Nephron progenitor cell (in vitro differentiated cells): ENCODE measurements at regions not wholly inside any gene's neighbourhood (a gene's known extent, or its start where the extent isn't known, plus 50 kb on each side); places are given as distances from the start of the nearest gene placed in this dataset.

Source experiments
- DNase-seq: peaks from one replicate; pipeline ENCODE4 v3.0.0; 2021
- H3K27ac Mint-ChIP-seq: 2 replicates; pipeline ENCODE4 v1.8.0; 2021; ENCODE audit warnings: mild to moderate bottlenecking, moderate library complexity, mixed read lengths
- H3K27me3 Mint-ChIP-seq: 2 replicates; pipeline ENCODE4 v1.8.0; 2021; ENCODE audit warnings: mild to moderate bottlenecking, low read depth, mixed read lengths; ENCODE audit not compliant: poor library complexity
- H3K36me3 Mint-ChIP-seq: 2 replicates; pipeline ENCODE4 v1.8.0; 2021; ENCODE audit warnings: low read depth, mixed read lengths
- H3K4me1 Mint-ChIP-seq: 2 replicates; pipeline ENCODE4 v1.8.0; 2021; ENCODE audit warnings: mixed read lengths
- H3K4me3 Mint-ChIP-seq: 2 replicates; pipeline ENCODE4 v1.8.0; 2021; ENCODE audit warnings: mild to moderate bottlenecking, moderate library complexity, mixed read lengths
- H3K9me3 Mint-ChIP-seq: 2 replicates; pipeline ENCODE4 v1.8.0; 2021; ENCODE audit warnings: mild to moderate bottlenecking, moderate library complexity, mixed read lengths
- CTCF ChIP-seq: fragments of 200-600 bp; sonication (generic); IDR thresholded peaks from 2 replicates; pipeline ENCODE4 v1.5.0; 2021; ENCODE audit warnings: antibody characterized with exemption

GRCh38 chr12:89173096-89173495 lies 179.2 kb downstream of the DUSP6 start:
- H3K4me3 Mint-ChIP-seq, result no peak overlapping the region

GRCh38 chr12:89172224-89172623 lies 180.1 kb downstream of the DUSP6 start:
- no peak overlapping the region for H3K4me3 Mint-ChIP-seq

More at GRCh38 chr12:89173096-89173495, 179.2 kb downstream of the DUSP6 start:
- Mint-ChIP-seq H3K27me3 (no peaks in the 10 kb centered on the region), H3K9me3 (peaks cover 33% of the 10 kb centered on the region), H3K4me1 (peaks cover 4% of the 10 kb centered on the region), H3K27ac (no peak overlapping the region), H3K36me3 (peaks cover 23% of the 10 kb centered on the region)
- no peak for TF ChIP-seq CTCF
- DNase-seq, result no peak

GRCh38 chr12:89169321-89169720 lies 183.0 kb downstream of the DUSP6 start:
- Mint-ChIP-seq H3K9me3 (peaks cover 33% of the 10 kb centered on the region), H3K36me3 (peaks cover 23% of the 10 kb centered on the region), H3K27me3 (no peaks in the 10 kb centered on the region), H3K4me3 (no peak overlapping the region), H3K27ac (no peak overlapping the region), H3K4me1 (peaks cover 4% of the 10 kb centered on the region)
- no peak for TF ChIP-seq CTCF
- DNase-seq, result no peak

More at GRCh38 chr12:89172224-89172623, 180.1 kb downstream of the DUSP6 start:
- Mint-ChIP-seq H3K9me3 (peaks cover 33% of the 10 kb centered on the region), H3K27me3 (no peaks in the 10 kb centered on the region), H3K4me1 (peaks cover 4% of the 10 kb centered on the region), H3K27ac (no peak overlapping the region), H3K36me3 (peaks cover 23% of the 10 kb centered on the region)
- DNase-seq, result no peak
- no peak for TF ChIP-seq CTCF

GRCh38 chr12:89167986-89168385 lies 184.3 kb downstream of the DUSP6 start:
- peaks cover 4% of the 10 kb centered on the region for H3K4me1 Mint-ChIP-seq
- DNase-seq, result no peak
- peaks cover 31% of the 10 kb centered on the region for H3K9me3 Mint-ChIP-seq
- H3K36me3 Mint-ChIP-seq, result peaks cover 22% of the 10 kb centered on the region
- no peak overlapping the region for H3K4me3 Mint-ChIP-seq
- no peak for TF ChIP-seq CTCF
- H3K27me3 Mint-ChIP-seq, result no peaks in the 10 kb centered on the region
- H3K27ac Mint-ChIP-seq, result no peak overlapping the region

- TF ChIP-seq CTCF, result no peak
- Mint-ChIP-seq H3K4me3 (no peak overlapping the region), H3K36me3 (peaks cover 12% of the 10 kb centered on the region), H3K27me3 (no peaks in the 10 kb centered on the region), H3K27ac (no peak overlapping the region), H3K4me1 (peaks cover 4% of the 10 kb centered on the region), H3K9me3 (peaks cover 21% of the 10 kb centered on the region)
- no peak for DNase-seq
These were observed 185.8 kb downstream of the DUSP6 start for GRCh38 chr12:89166525-89166934.

- H3K4me1 Mint-ChIP-seq, result peaks cover 4% of the 10 kb centered on the region
- peaks cover 19% of the 10 kb centered on the region for H3K9me3 Mint-ChIP-seq
- no peak for TF ChIP-seq CTCF
- no peak overlapping the region for H3K27ac Mint-ChIP-seq
- no peaks in the 10 kb centered on the region for H3K27me3 Mint-ChIP-seq
- no peak for DNase-seq
- no peak overlapping the region for H3K4me3 Mint-ChIP-seq
- H3K36me3 Mint-ChIP-seq, result peaks cover 9% of the 10 kb centered on the region
These were observed 186.2 kb downstream of the DUSP6 start for GRCh38 chr12:89166121-89166520.
